Suppressor macrophage (primary cell): ENCODE measurements at regions not wholly inside any gene's neighbourhood (a gene's known extent, or its start where the extent isn't known, plus 50 kb on each side); places are given as distances from the start of the nearest gene placed in this dataset.
"Not testable (repeated sequence)": the region's sequence is repeated elsewhere in the genome, so short reads cannot be mapped to it uniquely, and the experiment has no call there.

Experiments used
- DNase-seq, 4 experiments: peaks; one replicate each; pipeline ENCODE4 v3.0.0-alpha.2; 2020 to 2022

DNA sequence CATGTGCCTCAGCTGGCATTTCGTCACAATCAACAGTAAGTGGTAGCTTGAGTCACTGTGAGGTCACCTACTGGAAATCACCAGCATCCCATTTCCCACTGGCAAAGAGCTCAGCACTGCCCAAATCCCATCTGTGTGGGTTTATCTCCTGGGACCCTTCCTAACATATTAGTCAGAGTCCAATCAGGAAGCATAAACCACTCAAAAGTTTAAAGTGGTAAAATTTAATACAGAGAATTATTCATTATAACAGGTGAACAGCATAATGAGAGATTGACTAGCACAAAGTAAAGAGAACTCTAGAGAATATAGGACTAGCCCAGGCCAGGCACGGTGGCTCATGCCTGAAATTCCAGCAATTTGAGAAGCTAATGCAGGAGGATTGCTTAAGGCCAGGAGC is 107.1 kb upstream of the TP53BP2 start:
- not testable (repeated sequence) for DNase-seq

DNA sequence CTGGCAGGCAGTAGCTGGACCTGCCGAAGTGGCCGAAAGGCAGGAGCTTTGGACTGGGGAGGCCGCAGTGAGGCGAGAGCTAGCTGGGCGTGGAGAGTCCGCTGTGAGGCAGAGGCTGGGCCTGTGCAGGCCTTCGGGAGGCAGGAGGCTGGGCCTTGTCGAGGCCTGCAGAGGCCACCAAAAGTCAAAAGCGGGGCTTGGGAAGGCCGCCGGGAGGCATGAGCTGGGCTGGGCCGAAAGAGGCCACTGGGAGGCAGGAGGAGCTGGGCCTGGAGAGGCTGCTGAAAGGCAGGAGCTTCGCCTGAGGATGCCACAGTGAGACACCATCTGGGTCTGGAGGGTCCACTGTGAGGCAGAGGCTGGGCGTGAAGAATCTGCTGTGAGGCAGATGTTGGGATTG is 105.8 kb upstream of the TP53BP2 start:
- DNase-seq = not testable (repeated sequence)

DNA sequence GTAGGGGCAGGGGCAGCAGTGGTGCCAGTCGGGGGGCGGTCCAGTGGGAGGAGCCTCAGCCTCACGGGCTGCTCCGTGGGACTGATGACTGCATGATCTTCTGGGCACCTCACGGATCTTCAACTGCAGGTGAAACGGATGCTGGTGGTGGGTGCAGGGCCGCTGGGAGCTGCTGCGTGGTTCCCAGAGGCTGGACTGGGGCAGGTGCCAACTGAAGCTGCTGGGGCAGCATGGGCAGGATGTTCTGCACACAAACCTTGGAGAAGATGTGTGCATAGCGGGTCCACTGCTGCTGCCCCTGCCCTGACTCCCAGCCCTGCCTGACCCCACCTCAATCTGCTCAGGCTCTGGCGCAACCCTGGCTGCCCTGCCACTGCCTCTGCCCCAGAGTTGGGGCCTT is 104.2 kb upstream of the TP53BP2 start:
- not testable (repeated sequence) for DNase-seq

DNA sequence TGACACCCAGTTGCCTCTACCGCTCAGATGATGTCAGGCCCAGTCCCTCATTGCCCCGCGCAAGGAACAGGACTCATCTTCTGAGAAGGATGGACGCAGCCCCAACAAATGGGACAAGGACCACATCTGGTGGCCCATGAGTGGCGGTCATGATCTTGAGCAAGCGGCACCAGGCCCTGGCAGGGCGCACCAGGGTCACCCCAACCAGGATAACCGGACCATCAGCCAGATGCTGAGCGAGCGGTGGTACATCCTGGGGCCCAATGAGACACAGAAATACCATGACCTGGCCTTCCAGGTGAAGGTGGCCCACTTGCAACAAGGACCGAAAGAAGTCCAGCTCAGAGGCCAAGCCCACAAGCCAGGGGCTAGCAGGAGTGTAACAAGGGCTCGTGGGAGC is 102.3 kb upstream of the TP53BP2 start:
- DNase-seq = not testable (repeated sequence)

DNA sequence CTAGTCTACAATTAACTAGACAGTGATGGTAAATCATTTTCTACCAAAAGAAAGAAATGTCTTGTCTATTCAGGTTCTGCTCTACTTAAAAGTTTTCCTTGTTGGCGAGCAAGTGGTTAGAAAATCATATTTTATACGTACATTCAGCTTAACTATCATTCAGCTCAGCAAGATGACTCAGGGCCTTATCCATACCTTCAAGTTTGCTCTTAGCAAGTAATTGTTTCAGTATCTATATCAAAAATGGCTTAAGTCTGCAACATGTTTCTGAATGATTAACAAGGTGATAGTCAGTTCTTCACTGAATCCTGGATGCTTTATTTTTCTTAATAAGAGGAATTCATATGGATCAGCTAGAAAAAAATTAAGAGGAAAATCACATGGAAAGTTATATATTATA is 90.8 kb upstream of the TP53BP2 start:
- not testable (repeated sequence) for DNase-seq

DNA sequence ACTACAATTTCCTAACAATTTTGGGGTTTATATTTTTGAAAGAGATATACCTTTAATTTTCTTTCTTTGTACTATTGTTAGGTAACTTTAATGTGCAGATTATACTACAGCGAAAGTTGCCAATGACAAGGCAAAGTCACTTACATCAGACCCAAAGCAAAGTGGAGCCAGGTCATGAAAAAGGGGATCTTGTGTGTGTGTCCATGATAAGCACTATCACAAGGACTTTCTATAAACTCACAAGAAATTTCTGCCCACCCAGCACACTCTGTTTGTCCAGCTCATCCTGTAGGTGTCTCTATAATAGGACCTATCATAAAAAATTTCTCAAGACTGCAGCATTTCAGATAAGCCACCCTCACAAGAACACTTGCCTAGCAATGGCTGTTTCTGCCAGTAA is 85.7 kb upstream of the TP53BP2 start:
- DNase-seq = not testable (repeated sequence)

DNA sequence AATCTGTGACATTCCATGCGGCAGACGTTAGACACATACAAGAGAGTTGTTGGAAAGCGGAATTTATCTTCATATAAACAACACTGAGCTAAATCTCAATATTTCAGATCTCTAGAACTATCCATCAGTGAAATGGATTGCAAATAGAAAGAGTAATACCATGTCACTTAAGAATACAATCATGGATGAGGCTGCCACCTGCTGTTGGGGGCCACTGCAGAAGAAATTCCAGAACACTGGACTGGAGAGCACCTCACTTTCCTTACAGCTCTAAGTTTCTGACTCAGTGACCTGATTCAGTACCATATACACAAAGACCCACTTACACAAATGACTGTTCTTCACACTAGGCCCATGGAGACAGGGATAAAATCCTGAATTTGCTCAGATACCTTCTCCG is 75.1 kb upstream of the TP53BP2 start:
- DNase-seq = not testable (repeated sequence)

DNA sequence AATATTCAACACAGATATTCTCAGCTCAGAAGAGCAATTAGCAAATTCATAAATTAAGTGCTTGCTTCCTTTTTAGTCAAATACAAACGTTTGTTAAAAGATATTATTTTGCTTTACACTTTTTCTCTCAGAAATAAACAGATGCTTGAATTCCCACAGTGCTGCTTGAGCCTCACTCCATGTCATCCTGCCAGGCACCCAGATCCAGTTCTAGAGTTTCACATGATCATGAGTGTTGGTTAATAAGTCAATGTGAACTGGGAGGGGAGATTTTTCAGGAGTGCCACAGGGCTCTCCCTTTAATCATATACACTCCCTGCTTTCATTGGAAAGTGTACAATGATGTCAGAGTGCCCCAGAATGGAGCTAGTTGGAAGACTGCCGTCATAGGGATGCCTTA is 69.7 kb upstream of the TP53BP2 start:
- not testable (repeated sequence) for DNase-seq

DNA sequence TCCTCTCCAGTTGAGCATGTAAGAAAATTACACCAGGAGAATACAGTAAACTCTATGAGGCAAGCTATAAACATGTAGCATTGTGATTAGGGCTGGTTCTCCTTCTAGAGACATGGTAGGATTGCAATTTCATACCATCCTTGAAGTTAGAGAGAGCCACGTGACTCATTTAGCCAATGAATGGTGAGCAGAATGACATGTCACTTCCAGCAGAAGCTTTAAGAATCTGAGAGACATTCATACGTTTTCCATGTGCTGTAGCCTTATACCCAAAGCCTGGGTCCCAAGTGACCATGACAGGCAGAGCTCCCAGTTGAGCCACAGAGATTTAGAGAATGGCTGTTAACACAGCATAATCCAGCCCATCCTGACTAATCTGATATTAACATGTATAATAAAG is 68.0 kb upstream of the TP53BP2 start:
- peak in 3 of 4 experiments; percentile 8 to 33 (median 33) for DNase-seq

DNA sequence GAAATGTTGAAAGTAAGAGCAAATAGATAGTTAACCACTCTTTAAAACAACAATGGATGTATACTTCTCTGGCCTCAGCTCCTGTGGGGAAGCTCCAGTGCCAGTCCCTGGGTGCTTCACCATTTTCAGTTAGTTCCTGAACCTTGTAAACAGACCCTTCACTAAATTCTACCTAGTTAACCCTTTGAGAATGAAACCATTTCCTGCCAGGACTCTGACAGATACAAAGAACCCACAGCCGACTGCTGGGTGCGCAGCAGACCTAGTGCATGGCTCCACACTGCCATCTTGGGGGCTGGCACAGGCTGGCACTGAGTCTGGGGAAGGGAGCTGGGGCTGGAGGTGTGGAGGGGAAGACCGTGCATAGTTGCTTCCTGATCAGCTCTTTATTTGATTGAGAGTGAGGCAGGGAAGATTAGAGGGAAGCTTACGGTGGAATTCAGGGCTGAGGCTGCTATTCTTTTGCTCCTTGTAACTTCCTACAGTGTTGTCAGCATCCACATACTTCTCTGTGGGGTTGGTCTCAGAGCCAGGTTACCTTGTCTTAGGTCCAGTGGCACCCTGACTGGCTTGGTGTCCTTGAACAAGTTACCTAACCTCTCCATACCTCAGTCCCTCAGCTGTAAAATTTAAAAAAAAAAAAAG is 62.3 kb upstream of the TP53BP2 start:
- DNase-seq = not testable (repeated sequence)

DNA sequence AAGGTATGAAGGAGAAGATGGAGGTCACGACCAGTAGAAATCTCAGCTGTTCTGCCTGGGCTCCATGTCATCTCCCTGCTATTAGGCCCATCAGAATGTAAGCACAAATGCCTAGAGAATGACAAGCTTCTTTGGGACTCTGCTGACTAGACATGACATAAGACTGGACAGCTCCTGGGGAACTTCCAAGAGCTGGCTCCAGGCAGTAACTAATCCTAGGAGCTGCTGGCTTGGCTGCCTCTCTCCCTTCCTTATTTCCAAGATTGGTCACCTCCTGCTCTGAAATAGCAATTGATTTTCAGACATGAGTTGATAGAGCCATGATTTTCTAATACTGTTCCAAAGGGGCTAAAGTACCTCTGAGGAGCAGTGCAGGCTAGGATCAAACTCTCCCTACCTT is 57.5 kb upstream of the TP53BP2 start:
- DNase-seq = not testable (repeated sequence)

DNA sequence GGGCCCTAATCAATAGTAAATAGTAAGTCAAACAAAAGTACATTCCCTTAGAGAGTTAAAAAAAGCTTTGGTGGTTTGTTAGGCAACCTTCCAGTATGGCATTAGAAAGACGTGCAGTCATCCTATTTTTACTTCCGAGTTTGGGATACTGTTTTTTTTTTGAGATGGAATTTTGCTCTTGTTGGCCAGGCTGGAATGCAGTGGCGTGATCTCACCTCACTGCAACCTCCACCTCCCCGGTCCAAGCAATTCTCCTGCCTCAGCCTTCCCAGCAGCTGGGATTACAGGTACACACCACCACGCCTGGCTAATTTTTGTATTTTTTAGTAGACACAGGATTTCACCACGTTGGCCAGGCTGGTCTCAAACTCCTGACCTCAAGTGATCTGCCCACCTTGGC is 54.0 kb upstream of the TP53BP2 start:
- not testable (repeated sequence) for DNase-seq

DNA sequence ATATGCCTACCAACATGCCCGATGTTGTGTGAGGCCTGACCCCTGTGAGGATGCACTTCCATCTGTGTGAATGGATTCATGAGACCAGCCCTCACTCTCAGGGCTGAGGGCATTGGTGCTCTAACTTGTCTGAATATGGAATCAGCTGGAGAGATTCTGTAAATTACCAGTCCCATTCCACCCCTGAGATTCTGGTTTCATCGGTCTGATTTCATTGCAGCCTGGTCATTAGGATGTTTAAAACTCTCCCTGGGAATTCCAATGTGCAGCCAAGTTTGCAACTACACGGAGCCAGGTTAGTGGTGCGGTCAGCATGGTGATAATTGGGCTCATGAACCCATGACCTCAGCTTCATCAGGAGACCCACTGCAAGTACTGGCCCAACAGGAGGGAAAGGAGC is 51.4 kb upstream of the TP53BP2 start:
- not testable (repeated sequence) for DNase-seq

DNA sequence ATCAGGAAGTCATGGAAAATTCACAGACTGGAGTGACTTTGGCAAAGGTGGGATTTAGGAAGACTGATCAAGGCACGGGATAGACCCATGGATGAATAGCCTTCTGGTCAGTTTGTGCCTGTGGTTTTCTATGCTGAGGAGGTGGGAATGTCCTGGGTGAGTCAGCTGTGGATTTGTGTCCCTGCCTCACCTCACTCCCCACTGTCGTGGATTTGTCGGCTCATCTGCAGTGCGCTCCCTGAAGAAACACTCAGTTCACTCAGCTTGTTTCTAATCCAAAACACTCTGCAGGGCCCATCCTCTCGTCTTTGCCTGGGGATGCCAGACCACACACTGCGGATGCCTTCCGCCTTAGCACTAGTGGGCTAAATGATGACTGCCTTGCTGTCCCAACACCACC is 50.2 kb upstream of the TP53BP2 start:
- not testable (repeated sequence) for DNase-seq
